ENCODE measurements at regions not wholly inside any gene's neighbourhood (a gene's known extent, or its start where the extent isn't known, plus 50 kb on each side); places are given as distances from the start of the nearest gene placed in this dataset.

DNA sequence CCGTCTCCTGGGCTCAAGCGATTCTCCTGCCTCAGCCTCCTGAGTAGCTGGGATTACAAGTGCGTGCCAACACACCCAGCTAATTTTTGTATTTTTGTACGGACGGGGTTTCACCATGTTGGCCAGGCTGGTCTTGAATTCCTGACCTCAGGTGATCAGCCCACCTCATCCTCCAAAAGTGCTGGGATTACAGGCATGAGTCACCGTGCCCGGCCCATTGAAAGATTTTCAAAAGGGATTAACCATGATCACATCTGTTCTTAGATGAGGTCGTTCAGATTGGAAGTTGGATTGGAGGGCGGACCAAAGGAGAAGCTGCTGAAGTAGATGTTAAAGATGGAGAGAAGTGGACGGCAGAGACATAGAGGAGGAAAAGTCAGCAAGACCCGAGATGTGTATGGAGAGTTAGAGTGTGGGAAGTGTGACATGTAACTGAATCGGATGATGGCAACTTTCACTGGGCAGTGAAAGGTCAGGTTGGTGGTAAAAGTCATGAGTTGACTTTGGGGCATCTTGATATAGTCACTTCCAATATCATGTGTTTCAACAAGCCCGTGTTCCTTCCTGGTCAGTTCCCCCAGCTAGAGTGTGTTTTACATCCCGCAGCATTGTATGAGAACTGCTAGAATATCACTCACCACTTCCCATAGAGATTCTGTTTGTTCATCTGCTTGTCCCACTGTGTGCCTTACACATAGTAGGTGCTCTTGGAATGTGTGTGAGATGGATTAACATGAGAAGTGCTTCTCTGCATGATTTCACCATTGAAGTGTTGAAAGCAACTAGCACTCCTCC, 54.4 kb upstream of the TINAGL1 start:
- Mint-ChIP-seq H3K36me3 (ENCODE audit: low read depth) (no peaks in the 10 kb centered on the region), H3K4me3 (no peak overlapping the region), H3K9me3 (peaks cover 6% of the 10 kb centered on the region), H3K4me1 (ENCODE audit: low read depth) (no peaks in the 10 kb centered on the region), H3K27ac (no peak overlapping the region), H3K27me3 (peaks cover 8% of the 10 kb centered on the region)

GRCh38 chr1:31522556-31522845, 53.8 kb upstream of the TINAGL1 start:
- H3K27ac Mint-ChIP-seq = no peak overlapping the region

GRCh38 chr1:31523012-31523411, 53.3 kb upstream of the TINAGL1 start:
- no peak overlapping the region for H3K4me3 Mint-ChIP-seq
- no peak overlapping the region for H3K27ac Mint-ChIP-seq
- H3K27me3 Mint-ChIP-seq = peaks cover 8% of the 10 kb centered on the region
- H3K36me3 Mint-ChIP-seq (ENCODE audit: low read depth) = no peaks in the 10 kb centered on the region
- H3K4me1 Mint-ChIP-seq (ENCODE audit: low read depth) = no peaks in the 10 kb centered on the region
- peaks cover 6% of the 10 kb centered on the region for H3K9me3 Mint-ChIP-seq

More at GRCh38 chr1:31522556-31522845, 53.8 kb upstream of the TINAGL1 start:
- peaks cover 6% of the 10 kb centered on the region for H3K9me3 Mint-ChIP-seq
- H3K4me1 Mint-ChIP-seq (ENCODE audit: low read depth) = no peaks in the 10 kb centered on the region
- H3K4me3 Mint-ChIP-seq = no peak overlapping the region
- peaks cover 8% of the 10 kb centered on the region for H3K27me3 Mint-ChIP-seq
- no peaks in the 10 kb centered on the region for H3K36me3 Mint-ChIP-seq (ENCODE audit: low read depth)

GRCh38 chr1:31523769-31524168, 52.5 kb upstream of the TINAGL1 start:
- Mint-ChIP-seq H3K27ac (no peak overlapping the region), H3K27me3 (peaks cover 8% of the 10 kb centered on the region), H3K4me3 (no peak overlapping the region), H3K4me1 (ENCODE audit: low read depth) (no peaks in the 10 kb centered on the region), H3K36me3 (ENCODE audit: low read depth) (no peaks in the 10 kb centered on the region), H3K9me3 (peaks cover 6% of the 10 kb centered on the region)

DNA sequence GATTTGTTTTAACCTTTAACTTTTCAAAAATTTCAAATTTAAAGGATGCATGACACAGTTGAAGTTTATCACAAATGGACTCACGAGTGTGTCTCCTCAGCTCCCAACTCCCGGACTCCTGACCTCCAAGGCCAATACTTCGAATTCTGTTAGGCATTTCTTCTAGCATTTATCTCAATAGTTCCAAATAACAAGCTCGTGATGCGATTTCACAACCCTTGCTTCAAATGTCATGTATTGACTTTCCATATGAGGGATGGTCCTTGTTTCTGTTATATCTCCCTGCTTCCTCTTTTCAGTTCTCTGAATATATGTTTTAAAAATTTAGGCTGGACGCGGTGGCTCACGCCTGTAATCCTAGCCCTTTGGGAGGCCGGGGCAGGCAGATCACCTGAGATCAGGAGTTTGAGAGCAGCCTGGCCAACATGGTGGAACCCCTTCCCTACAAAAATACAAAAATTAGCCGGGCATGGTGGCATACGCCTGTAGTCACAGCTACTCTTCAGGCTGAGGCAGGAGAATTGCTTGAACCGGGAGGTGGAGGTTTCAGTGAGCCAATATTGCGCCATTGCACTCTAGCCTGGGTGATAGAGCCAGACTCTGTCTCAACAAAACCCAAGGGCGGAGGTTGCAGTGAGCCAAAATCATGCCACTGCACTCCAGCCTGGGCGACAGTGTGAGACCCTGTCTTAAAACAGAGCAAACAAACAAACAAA, 52.0 kb upstream of the TINAGL1 start:
- no peak overlapping the region for H3K4me3 Mint-ChIP-seq
- H3K27ac Mint-ChIP-seq = no peak overlapping the region

More for the DNA sequence above, 52.0 kb upstream of the TINAGL1 start:
- Mint-ChIP-seq H3K27me3 (peaks cover 8% of the 10 kb centered on the region), H3K36me3 (ENCODE audit: low read depth) (no peaks in the 10 kb centered on the region), H3K4me1 (ENCODE audit: low read depth) (no peaks in the 10 kb centered on the region), H3K9me3 (peaks cover 6% of the 10 kb centered on the region)
